ENCODE measurements at regions not wholly inside any gene's neighbourhood (a gene's known extent, or its start where the extent isn't known, plus 50 kb on each side); places are given as distances from the start of the nearest gene placed in this dataset.

GRCh38 chr18:56062931-56063330, 474.9 kb upstream of the TCF4 start:
- no peaks in the 10 kb centered on the region for H3K9me3 ChIP-seq (ENCODE audit: severe bottlenecking)
- no peaks in the 10 kb centered on the region for H3K36me3 ChIP-seq (ENCODE audit: low read depth)
- no peak overlapping the region for H3K4me3 ChIP-seq (ENCODE audit: severe bottlenecking)
- ATAC-seq (ENCODE audit: low read depth) (no peak), DNase-seq (ENCODE audit: low spot score) (no peak)
- peaks cover 1% of the 10 kb centered on the region for H3K4me1 ChIP-seq (ENCODE audit: insufficient read depth, poor library complexity, severe bottlenecking)
- no peak for TF ChIP-seq CTCF (IDR thresholded peaks at IDR 0.05; ENCODE audit: poor library complexity, severe bottlenecking)
- no peaks in the 10 kb centered on the region for H3K27me3 ChIP-seq (ENCODE audit: insufficient read depth, poor library complexity, severe bottlenecking)
- H3K27ac ChIP-seq (ENCODE audit: poor library complexity, severe bottlenecking): no peak overlapping the region

- Histone ChIP-seq H3K4me3 (ENCODE audit: severe bottlenecking) (no peak overlapping the region), H3K9me3 (ENCODE audit: severe bottlenecking) (no peaks in the 10 kb centered on the region), H3K4me1 (ENCODE audit: insufficient read depth, poor library complexity, severe bottlenecking) (no peaks in the 10 kb centered on the region), H3K36me3 (ENCODE audit: low read depth) (no peaks in the 10 kb centered on the region), H3K27me3 (ENCODE audit: insufficient read depth, poor library complexity, severe bottlenecking) (no peaks in the 10 kb centered on the region), H3K27ac (ENCODE audit: poor library complexity, severe bottlenecking) (no peak overlapping the region)
- no peak for DNase-seq (ENCODE audit: low spot score)
- ATAC-seq (ENCODE audit: low read depth): no peak
- no peak for TF ChIP-seq CTCF (IDR thresholded peaks at IDR 0.05; ENCODE audit: poor library complexity, severe bottlenecking)
Measured at GRCh38 chr18:56060967-56061541, 473.1 kb upstream of the TCF4 start.

- Histone ChIP-seq H3K9me3 (ENCODE audit: severe bottlenecking) (no peaks in the 10 kb centered on the region), H3K4me1 (ENCODE audit: insufficient read depth, poor library complexity, severe bottlenecking) (no peaks in the 10 kb centered on the region), H3K4me3 (ENCODE audit: severe bottlenecking) (no peak overlapping the region), H3K27ac (ENCODE audit: poor library complexity, severe bottlenecking) (no peak overlapping the region), H3K27me3 (ENCODE audit: insufficient read depth, poor library complexity, severe bottlenecking) (no peaks in the 10 kb centered on the region), H3K36me3 (ENCODE audit: low read depth) (no peaks in the 10 kb centered on the region)
- no peak for ATAC-seq (ENCODE audit: low read depth)
- no peak for DNase-seq (ENCODE audit: low spot score)
- no peak for TF ChIP-seq CTCF (IDR thresholded peaks at IDR 0.05; ENCODE audit: poor library complexity, severe bottlenecking)
Measured at GRCh38 chr18:56052202-56052601, 464.2 kb upstream of the TCF4 start.

GRCh38 chr18:56044239-56044638, 456.2 kb upstream of the TCF4 start:
- H3K27ac ChIP-seq (ENCODE audit: poor library complexity, severe bottlenecking): no peak overlapping the region
- ATAC-seq (ENCODE audit: low read depth): no peak

More at GRCh38 chr18:56044239-56044638, 456.2 kb upstream of the TCF4 start:
- Histone ChIP-seq H3K9me3 (ENCODE audit: severe bottlenecking) (no peaks in the 10 kb centered on the region), H3K4me3 (ENCODE audit: severe bottlenecking) (no peak overlapping the region), H3K4me1 (ENCODE audit: insufficient read depth, poor library complexity, severe bottlenecking) (no peaks in the 10 kb centered on the region), H3K27me3 (ENCODE audit: insufficient read depth, poor library complexity, severe bottlenecking) (no peaks in the 10 kb centered on the region), H3K36me3 (ENCODE audit: low read depth) (no peaks in the 10 kb centered on the region)
- no peak for TF ChIP-seq CTCF (IDR thresholded peaks at IDR 0.05; ENCODE audit: poor library complexity, severe bottlenecking)
- no peak for DNase-seq (ENCODE audit: low spot score)
